HepG2 (cell line): ENCODE measurements at regions not wholly inside any gene's neighbourhood (a gene's known extent, or its start where the extent isn't known, plus 50 kb on each side); places are given as distances from the start of the nearest gene placed in this dataset.

ENCODE experiments used
- ATAC-seq: fragments of 200-7000 bp; cut with Tn5 transposase; 3 replicates; pipeline ENCODE4 v1.9.1; 2020; ENCODE audit warnings: mild to moderate bottlenecking, moderate library complexity
- BruUV-seq: library from RNA; stranded (reverse); fragments of 400-500 nt; replicated peaks from 2 replicates; lab custom pipeline; 2021; lab: Mats Ljungman, UMichigan
- CTCF ChIA-PET: fragments of 300-600 bp; formaldehyde crosslinking; extraction: SDS; loops from one replicate; lab custom pipeline; 2021; ENCODE audit warnings: low total read pairs, inconsistent platforms, low intra/inter-chr PET ratio; lab: Yijun Ruan, JAX
- POLR2A ChIA-PET: fragments of 350-600 bp; sonication (Branson Sonifier 250); formaldehyde crosslinking; loops from one replicate; lab custom pipeline; 2020; ENCODE audit warnings: antibody characterized with exemption, inconsistent platforms; lab: Yijun Ruan, JAX
- DNase-seq: peaks from one replicate; pipeline ENCODE4 v3.0.0-alpha.2; 2015; ENCODE audit warnings: low spot score
- FAIRE-seq: peaks from 3 replicates; lab custom pipeline; 2011; peaks lifted over from hg19 to GRCh38; lab: Jason Lieb, UNC
- H2AFZ ChIP-seq: one replicate; pipeline ENCODE4 v1.6.1; 2011; ENCODE audit warnings: low read length, inconsistent platforms
- H3K27ac ChIP-seq: fragments of 300-600 bp; 3 replicates; pipeline ENCODE4 v1.8.0; 2011; ENCODE audit warnings: mixed run types, mild to moderate bottlenecking, mixed read lengths, low read length, inconsistent platforms; ENCODE audit not compliant: insufficient read depth; ENCODE audit errors: extremely low read length
- H3K27me3 ChIP-seq, 2 experiments: fragments of 200-600 bp in 1 of 2; 2 replicates in 1 of 2; 3 replicates in 1 of 2; pipeline versions ENCODE4 v1.6.0 to v1.8.0; 2011; ENCODE audit warnings: low read length in 2 of 2, mild to moderate bottlenecking in 2 of 2, moderate library complexity in 2 of 2, inconsistent platforms in 1 of 2; ENCODE audit not compliant: insufficient read depth in 2 of 2, control insufficient read depth in 1 of 2
- H3K36me3 ChIP-seq, 2 experiments: fragments of 200-600 bp in 1 of 2; replicated peaks in 1 of 2; 2 replicates in 1 of 2; 3 replicates in 1 of 2; pipeline versions ENCODE4 v1.5.1 to v1.8.0; 2011; ENCODE audit warnings: low read length in 2 of 2, inconsistent platforms in 1 of 2; ENCODE audit not compliant: insufficient read depth in 2 of 2, control insufficient read depth in 1 of 2
- H3K4me1 ChIP-seq: 2 replicates; pipeline ENCODE4 v1.5.1; 2012; ENCODE audit warnings: low read length, inconsistent platforms; ENCODE audit not compliant: insufficient read depth
- H3K4me2 ChIP-seq: 2 replicates; pipeline ENCODE4 v1.6.0; 2011; ENCODE audit warnings: low read depth, low read length, inconsistent platforms
- H3K4me3 ChIP-seq, 3 experiments: fragments of 200-600 bp in 1 of 3; sonication (generic), shearing (Covaris generic) in 1 of 3; replicated peaks in 1 of 3; 2 replicates each; pipeline ENCODE4 v1.5.1; 2011 to 2016; ENCODE audit warnings: low read length in 3 of 3, inconsistent platforms in 2 of 3, low read depth in 2 of 3, mild to moderate bottlenecking in 2 of 3, control low read depth in 1 of 3, mixed read lengths in 1 of 3; ENCODE audit not compliant: insufficient read depth in 1 of 3
- H3K79me2 ChIP-seq: one replicate; pipeline ENCODE4 v1.6.1; 2011; ENCODE audit warnings: low read length, inconsistent platforms; ENCODE audit not compliant: insufficient read depth
- H3K9ac ChIP-seq: 2 replicates; pipeline ENCODE4 v1.6.0; 2011; ENCODE audit warnings: mild to moderate bottlenecking, low read depth, low read length, inconsistent platforms; ENCODE audit not compliant: insufficient read depth
- H3K9me3 ChIP-seq: 2 replicates; pipeline ENCODE4 v1.5.1; 2012; ENCODE audit warnings: mild to moderate bottlenecking, low read length
- H4K20me1 ChIP-seq: 2 replicates; pipeline ENCODE4 v1.6.0; 2011; ENCODE audit warnings: inconsistent platforms, mild to moderate bottlenecking, low read length, moderate library complexity; ENCODE audit not compliant: insufficient read depth
- ATAD3A ChIP-seq: sonication (generic); formaldehyde crosslinking; IDR thresholded peaks from 2 replicates; pipeline ENCODE4 v1.4.0; 2020; ENCODE audit warnings: missing genetic modification reagents
- MEF2D ChIP-seq: sonication (generic); formaldehyde crosslinking; IDR thresholded peaks from 2 replicates; pipeline ENCODE4 v1.5.1; 2020; ENCODE audit warnings: mild to moderate bottlenecking, missing genetic modification reagents
- POLR2AphosphoS2 ChIP-seq: IDR thresholded peaks from 2 replicates; pipeline ENCODE4 v1.6.1; 2011; ENCODE audit warnings: low read depth, low read length, improper control_type of control experiment
- SOX5 ChIP-seq: IDR thresholded peaks from 2 replicates; pipeline ENCODE4 v1.6.1; 2016; ENCODE audit warnings: borderline replicate concordance
- SRF ChIP-seq: IDR thresholded peaks from 2 replicates; pipeline ENCODE4 v1.6.1; 2011; ENCODE audit warnings: mild to moderate bottlenecking, low read depth, low read length, moderate library complexity
- WGBS: methylation state at CpG from one replicate; pipeline ENCODE4 v1.1.6; 2017; ENCODE audit warnings: low lambda C conversion rate; 5-methylcytosine and 5-hydroxymethylcytosine counted together
- in situ Hi-C: cut with HindIII; loops from 2 replicates; pipeline ENCODE4 v1.10.0; 2017; ENCODE audit warnings: low pct_unique_long_range_greater_than_20kb; ENCODE audit not compliant: extremely low pct_ligation_motif_present
- intact Hi-C: fragments of 100-400 bp; cut with micrococcal nuclease; formaldehyde crosslinking; loops from one replicate; pipeline ENCODE4 v1.10.0; 2022; ENCODE audit not compliant: unreplicated experiment

DNA sequence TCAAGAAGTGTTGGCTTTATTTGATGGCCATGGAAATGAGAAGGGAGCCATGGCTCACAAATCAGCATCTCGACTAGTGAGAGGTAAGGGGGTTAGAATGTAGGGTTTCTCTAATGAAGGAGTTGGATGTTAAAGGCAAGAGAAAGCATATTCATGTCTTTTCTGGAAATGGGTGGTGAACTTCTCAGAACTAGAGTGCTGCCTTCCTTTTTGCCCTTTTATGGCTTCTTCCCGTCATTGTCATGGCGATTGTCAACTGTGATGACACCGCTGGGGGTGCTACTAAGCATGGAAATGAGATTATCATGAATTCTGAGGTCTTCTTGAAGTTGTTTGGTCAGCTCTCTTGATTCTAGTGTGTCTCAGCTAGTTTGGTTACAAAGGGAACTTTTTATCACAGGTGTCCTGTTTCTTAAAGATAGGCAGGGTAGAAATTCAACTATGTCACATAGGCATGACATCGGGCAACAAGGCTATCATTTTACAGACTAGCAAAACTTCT is 180.4 kb downstream of the LIG4 start:
- no peak overlapping the region for H3K4me3 ChIP-seq
- no peak overlapping the region for H2AFZ ChIP-seq
- H3K36me3 ChIP-seq = no peaks in the 10 kb centered on the region
- ATAC-seq (no peak), FAIRE-seq (no peak), DNase-seq (no peak)
- peaks cover 42% of the 10 kb centered on the region for H3K9me3 ChIP-seq
- no TSS peak for BruUV-seq
- H3K79me2 ChIP-seq = no peaks in the 10 kb centered on the region
- whole genome bisulfite sequencing = 12% methylated on average over 5 of the region's 5 CpGs
- H4K20me1 ChIP-seq = no peaks in the 10 kb centered on the region
- no peaks in the 10 kb centered on the region for H3K4me1 ChIP-seq
- TF ChIP-seq POLR2AphosphoS2 (no peak), SRF (peak; percentile 45; the same call in 1 of the 2 replicates)
- intact Hi-C loops (loop anchor here (5.0 kb wide), 1 partner anchor 1047 kb away; no protein-coding TSS in a partner anchor), in situ Hi-C loops (no loop called here)
- H3K4me2 ChIP-seq = no peak overlapping the region
- ChIA-PET CTCF (no interaction called here), POLR2A (no interaction called here)
- H3K9ac ChIP-seq = no peak overlapping the region
- H3K27ac ChIP-seq = no peak overlapping the region
- H3K27me3 ChIP-seq = no peaks in the 10 kb centered on the region

DNA sequence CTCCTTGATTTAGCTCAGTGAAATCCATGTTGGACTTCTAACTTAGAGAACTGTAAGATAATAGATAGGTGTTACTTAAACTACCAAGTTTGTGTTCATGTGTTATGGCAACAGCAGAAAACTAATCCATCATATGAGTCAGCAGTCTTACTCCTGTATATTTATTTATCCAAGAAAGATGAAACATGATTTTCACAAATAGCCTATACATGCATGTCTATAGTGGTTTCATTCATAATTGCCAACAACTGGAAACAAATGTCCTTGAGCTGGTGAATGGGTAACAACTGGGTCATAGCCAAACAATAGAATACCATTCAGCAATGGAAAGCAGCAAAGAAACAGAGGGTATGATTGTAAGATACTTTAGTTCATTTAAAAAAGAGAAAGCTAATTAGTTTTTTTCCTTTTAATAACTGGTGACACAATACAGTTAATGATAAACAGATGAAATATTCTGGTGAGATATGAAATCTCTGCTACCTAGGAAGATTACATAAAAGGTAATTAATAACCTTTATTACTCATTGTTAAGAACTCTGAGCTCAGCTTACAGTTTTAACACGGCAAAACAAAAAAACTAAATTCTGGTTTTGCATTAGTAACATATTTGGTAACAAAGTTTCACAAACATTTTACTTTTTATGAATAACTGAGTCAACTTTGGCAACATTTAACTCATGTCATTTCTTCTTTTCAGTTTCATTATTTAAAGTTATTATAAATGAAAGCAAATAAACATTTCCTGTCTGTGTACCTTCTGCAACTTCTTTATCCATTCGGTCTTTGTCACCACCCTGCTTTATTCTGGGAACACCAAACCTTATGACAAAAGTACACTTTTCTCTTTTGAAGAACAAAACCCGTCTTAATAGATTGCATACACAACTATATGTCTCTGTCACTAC is 181.3 kb downstream of the LIG4 start:
- H3K27ac ChIP-seq = no peak overlapping the region
- CTCF ChIA-PET = no interaction called here
- no peak overlapping the region for H3K4me2 ChIP-seq
- FAIRE-seq = no peak
- no peak overlapping the region for H3K9ac ChIP-seq
- no peak for ATAC-seq
- TF ChIP-seq SOX5 (CRISPR knock-in tag) (peak; percentile 23; the same call in 1 of the 2 replicates), ATAD3A (no peak), MEF2D (CRISPR knock-in tag) (no peak)
- H3K4me3 ChIP-seq = no peak overlapping the region
- WGBS = 2% methylated on average over 3 of the region's 3 CpGs
- no peak overlapping the region for H2AFZ ChIP-seq
- intact Hi-C loops (no loop called here), in situ Hi-C loops (no loop called here)
- peak; percentile 18 for DNase-seq
- POLR2A ChIA-PET = no interaction called here
- no TSS peak for BruUV-seq
- no peaks in the 10 kb centered on the region for H4K20me1 ChIP-seq
- no peaks in the 10 kb centered on the region for H3K4me1 ChIP-seq
- H3K36me3 ChIP-seq = no peaks in the 10 kb centered on the region
- no peaks in the 10 kb centered on the region; a peak in 1 of 5 replicates for H3K27me3 ChIP-seq
- peaks cover 38% of the 10 kb centered on the region for H3K9me3 ChIP-seq
- no peaks in the 10 kb centered on the region for H3K79me2 ChIP-seq
